Stimulated activated CD4-positive, alpha-beta T cell treated with anti-CD3 and anti-CD28 coated beads, Interleukin-1b, Interleukin-23, amount 100 ng/mL, for 48 hours (primary cell): ENCODE measurements at regions not wholly inside any gene's neighbourhood (a gene's known extent, or its start where the extent isn't known, plus 50 kb on each side); places are given as distances from the start of the nearest gene placed in this dataset.

ENCODE experiments used
- DNase-seq: peaks from one replicate; pipeline ENCODE4 v3.0.0-alpha.2; 2020

GRCh38 chr15:46567968-46568367, 933.1 kb downstream of the SQOR start:
- DNase-seq: no peak

DNA sequence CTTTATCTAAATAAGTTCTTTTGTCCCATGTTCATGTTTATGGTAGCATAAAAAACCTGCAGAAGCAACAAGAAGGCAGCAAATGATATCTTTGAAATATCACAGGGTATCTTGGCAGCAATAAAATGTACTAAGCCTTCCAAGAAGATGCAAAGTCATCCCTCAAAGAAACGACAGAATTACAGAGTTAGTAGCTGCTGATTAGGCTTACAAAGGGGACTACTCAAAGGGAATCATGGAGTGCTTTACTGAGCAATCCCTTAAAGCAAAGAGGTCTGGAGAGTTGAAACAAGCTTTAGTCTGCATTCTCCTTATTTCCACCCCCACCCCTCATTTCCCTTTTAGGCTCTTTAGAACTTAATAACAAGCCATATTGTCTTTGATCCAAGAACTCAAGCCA, 935.0 kb downstream of the SQOR start:
- no peak for DNase-seq

DNA sequence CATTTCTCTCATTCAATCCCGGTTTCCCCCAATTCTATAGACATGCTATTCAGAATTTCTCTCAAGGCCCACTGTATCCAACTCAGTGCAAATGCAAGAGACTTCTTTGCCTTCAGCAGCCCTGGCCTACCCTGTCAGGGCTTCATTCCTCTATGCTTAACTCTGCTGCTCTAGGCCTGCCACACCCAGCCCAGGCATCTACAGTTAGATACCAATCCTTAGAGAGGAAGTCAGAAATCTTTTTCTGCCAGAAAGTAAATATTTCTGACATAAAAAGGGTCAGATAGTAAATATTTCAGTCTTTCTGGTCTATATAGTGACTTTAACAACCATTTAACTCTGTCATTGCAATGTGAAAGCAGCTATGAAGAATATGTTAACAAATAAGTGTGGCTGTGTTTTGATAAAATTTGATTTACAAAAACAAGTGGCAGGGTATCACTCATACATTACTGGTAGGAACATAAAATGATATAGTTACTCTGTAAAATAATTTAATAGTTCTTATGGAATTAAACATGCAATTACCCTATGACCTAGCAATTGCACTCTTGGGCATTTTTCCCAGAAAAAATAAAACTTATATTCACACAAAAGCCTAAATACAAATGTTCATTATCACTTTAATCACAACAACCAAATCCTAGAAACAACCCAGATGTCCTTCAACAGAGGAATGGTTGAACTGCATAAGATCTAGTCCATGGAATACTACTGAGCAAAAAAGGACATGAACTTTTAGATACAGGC, 942.0 kb downstream of the SQOR start:
- no peak for DNase-seq

DNA sequence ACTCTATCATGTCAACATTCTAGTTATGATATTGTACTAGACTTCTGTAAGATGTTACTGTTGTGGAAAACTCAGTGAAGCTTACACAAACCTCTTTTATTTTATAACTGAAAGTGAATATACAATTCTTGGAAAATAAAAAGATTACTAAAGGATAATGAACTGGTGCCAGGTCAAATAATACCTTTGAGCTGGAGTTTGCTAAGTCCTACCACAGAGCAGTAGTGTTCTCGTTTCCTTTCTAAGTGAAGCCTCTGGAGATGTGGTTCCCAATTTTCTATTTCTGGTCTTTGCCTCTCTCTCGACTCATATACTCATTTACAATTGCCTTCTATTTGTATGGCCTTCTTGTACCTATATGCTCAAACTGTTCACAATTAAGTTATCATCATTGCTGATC, 942.9 kb downstream of the SQOR start:
- DNase-seq: no peak

DNA sequence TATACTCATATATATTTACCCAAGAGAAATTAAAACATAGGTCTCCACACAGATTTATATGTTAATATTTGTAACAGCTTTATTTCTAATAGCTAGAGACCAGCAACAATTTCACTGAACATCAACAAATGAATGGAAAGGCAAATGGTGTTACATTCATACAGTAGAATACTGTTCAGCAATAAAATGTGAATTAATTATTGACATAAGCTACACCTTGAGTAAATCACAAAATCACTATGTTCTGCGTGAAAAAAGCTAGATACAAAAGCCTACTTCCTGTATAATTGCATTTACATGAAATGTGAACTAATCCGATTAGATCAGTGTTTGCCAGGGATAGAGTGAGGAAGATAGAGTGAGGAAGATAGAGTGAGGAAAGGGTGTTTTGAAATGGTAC, 945.7 kb downstream of the SQOR start:
- no peak for DNase-seq

DNA sequence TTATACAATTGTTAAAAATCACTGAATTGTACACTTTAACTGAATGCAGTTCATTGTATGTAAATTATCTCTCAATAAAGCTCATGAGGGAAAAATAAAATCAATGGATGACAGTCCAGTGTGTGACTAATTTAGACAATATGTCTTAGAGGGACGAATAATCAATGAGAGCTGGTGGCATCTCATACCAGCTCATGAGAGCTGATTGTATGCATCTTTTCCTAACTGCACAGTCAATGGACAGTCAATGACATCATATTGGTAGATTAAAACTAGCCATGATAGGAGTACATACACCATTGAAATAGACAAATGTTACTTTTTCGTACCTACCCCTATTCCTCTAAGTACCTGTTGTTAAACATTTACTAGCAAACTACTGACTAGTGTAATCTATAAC, 946.1 kb downstream of the SQOR start:
- DNase-seq: no peak

- DNase-seq: no peak
Measured at GRCh38 chr15:46589088-46589487, 954.3 kb downstream of the SQOR start.

GRCh38 chr15:46591462-46591861, 956.6 kb downstream of the SQOR start:
- no peak for DNase-seq

DNA sequence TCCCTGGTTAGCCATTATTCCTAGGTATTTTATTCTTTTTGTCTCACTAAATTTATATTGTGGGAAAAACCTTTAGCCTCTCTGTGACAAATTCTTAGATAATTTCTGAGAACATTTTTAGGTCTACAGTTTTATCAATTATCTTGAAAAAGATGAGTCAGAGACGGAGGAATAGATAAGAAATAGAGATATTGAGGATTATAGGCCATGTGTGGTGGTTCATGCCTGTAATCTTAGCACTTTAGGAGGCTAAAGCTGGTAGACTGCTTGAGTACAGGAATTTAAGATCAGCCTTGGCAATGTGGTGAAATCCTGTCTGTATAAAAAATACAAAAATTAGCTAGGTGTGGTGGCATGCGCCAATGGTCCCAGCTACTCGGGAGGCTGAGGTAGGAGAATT, 960.2 kb downstream of the SQOR start:
- no peak for DNase-seq

DNA sequence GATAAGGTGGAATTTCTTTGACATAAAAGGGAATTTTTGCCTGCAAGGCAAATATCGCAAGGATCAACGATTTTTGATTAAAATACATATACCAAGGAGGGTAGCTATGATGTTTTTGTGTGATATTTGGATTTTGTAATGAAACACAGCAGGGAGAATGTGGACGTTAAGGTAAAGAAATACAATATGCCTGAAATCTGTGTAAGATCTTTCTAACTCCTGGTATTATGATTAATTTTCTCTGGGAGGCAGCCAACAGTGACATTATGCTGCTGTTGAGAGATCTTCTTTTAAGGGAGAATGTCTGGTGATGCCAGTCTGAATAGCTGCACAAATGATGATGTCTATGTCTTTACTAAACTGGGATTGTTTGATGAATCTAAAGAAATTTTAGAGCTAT, 972.2 kb downstream of the SQOR start:
- no peak for DNase-seq

DNA sequence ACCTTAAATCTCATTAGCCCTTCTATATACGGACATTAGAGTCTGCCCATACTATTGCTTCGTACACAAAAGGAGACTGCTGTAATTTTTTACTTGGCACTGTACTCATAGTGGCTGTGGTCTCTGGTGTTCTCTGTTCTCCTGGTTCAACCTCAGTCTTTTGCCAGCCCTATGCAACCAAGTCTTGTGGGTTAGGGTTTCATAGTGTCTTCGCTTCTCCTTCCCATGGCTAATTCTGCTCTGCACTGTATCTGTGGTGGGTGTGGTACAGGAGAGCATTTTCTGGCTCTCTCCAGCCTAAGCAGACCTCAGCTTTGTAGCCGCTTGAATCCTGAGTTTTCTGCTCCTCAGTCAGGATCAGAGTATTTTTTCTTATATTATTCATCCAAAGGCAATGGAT, 981.2 kb downstream of the SQOR start:
- no peak for DNase-seq

DNA sequence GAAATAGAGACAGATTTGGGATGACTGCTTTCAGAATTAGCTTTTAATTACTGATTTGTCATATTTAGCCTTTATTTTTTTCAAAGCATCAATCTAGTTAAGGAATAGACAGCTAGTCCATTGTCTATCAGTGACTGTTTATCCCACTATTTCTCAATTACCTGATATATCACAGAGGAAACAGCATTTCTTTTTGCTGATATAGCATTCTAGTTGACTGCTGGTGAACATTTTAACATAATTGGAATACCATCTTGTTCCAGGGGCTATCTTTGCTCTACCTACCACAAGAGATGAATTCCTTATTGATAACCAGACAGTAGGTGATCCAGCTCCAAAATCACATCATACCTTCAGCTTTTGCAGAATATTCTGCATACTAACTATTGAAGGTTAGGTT, 982.7 kb downstream of the SQOR start:
- no peak for DNase-seq

DNA sequence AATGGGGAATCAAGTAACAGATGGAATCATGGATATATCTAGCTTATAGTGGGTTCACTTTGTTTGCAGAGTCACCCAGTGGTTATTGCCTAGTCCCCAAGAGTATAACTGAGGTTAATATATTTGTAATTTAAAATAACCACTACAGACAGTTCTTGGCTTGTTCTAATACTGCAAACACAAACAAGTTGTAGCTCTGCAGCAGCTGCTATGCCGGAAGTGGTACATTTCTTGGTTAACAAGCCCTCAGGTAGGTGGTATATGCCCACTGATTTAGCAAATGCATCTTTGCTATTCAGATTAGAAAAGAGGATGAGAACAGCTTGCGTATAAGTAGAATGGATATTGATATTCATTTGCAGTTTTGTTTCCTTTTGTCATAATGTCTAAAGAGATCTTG, 984.2 kb downstream of the SQOR start:
- DNase-seq: no peak

DNA sequence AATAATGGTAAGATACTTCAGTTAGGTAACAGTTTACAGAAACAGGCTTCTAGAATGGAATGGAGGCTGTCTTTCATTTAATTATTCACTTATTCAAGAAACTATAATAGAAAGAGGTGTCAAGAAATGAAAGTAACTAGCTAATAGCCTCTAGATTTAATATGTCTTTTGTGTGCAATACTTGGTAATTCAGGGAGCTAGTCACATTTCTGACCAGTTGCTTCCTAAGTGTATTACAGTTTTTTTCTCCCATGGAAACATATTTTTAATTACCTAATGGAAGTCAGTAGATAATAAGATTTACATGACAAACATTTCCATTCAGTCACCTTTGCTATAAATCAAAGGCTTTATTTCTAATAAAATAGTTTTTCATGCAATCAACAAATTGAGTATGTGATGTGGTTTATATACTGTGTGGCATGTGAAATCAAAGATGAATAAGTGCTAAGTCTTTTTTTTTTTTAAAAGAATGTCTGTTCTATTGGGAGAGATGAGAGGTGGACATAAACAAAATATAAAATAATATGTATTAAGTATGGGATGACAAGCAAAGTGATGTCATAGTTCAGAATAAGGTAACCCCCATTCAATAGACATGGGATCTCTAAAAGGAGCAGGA, 985.7 kb downstream of the SQOR start:
- DNase-seq: no peak

GRCh38 chr15:46622851-46623250, 988.0 kb downstream of the SQOR start:
- no peak for DNase-seq

GRCh38 chr15:46636206-46636605, 1001.4 kb downstream of the SQOR start:
- no peak for DNase-seq

GRCh38 chr15:46644501-46645481, 1010.0 kb downstream of the SQOR start:
- DNase-seq: no peak

DNA sequence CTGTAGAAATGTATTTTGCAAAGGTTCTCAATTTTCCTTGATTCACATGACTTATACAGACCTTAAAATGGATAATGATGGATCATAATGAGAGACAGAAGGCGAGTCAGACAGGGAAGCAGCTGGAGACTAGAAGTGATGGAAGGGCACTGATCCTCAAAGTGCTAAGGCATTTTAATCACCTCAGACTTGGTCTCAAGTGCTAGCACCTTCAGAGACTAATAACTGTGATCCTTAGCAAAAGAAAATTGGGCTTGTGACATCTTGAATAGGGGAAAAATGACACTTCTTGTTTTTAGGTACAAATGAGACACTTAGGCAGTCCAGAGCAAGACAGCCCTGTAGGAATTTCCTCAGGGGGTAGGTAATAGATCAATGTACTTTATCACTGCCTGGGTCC, 1011.7 kb downstream of the SQOR start:
- no peak for DNase-seq

DNA sequence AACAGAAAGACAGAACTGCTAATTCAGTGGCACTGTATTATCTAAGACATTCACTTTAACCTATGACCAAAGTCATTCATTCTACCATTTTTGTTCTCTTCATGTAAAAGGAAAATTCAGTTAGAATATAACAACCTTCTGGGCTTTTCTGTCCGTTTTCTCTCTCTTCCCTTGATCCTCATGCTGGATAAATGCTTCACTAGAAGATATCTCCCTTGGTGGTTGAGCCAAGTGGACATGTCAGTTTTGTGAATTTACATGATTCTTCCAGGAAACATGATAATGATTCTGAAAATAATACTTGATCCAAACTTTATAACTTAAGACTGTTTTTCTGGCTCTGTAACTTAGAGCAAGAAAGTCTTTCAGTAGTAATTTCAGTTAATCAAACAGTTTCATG, 1012.2 kb downstream of the SQOR start:
- DNase-seq: no peak

DNA sequence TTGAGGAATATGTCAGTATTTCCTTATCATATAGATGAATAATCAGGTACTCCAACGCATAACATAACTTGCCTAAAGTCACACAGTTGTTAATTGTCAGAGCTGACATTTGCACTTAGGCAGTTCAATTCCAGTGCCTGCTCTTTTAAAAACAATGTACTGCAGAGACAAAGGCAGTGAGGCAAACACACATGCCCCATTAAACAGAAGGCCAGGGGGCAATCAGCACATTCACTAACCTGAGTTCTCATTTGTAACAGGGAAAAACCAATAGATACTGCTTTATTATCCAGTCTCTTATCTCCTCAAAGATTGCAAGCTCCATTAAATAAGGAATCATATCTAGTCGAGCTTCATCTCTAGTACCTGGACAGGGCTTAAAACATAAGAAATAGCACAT, 1017.4 kb downstream of the SQOR start:
- DNase-seq: no peak

DNA sequence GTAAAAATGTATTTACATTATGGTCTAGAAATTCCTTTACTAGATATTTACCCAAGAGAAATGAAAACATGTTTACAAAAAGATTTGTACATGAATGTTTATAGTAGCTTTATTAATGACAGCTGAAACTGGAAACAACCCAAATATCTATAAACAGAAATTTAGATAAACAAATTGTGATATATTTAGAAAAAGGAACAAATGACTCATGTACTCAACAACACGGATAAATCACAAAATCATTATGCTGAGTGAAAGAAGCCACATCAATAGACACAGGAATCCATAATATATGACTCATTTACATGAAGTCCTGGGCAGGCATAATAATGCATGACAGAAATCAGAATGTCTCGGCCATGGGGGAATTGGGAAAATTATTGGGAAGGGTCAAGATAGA, 1020.2 kb downstream of the SQOR start:
- DNase-seq: no peak

DNA sequence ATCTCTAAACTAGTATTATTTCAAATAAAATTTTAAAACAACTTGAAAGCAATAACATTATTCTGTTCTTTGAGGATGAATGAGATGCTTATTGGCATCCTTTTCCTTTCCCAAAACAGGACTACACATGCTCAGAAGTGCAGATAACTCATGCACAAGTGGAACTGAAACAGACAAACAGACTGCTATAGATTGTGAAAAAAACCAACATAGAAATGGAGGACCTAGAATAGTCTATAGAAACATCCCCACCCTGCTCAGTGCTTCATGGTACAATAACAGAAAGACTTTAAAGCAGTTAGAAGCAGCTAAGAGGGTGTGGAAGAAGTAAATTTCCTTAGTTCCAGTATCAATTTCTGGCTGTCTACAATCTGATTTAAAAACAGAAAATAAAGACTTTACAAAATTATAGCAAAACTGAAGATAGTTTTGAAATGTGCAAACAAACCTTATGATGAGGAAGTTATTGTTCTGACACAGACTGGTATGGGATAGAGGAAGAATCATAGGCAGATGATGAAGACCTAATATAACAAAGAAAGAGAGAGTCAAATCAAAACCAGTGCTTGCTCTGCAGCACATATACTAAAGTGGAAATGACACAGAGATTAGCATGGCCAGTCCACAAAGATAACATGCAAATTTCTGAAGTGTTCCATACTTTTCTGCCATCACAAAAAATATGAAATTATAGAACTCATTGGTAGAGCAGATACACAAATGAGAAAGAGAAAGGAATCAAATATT, 1025.4 kb downstream of the SQOR start:
- no peak for DNase-seq

GRCh38 chr15:46670258-46670657, 1035.4 kb downstream of the SQOR start:
- DNase-seq: no peak
